ENCODE measurements at regions not wholly inside any gene's neighbourhood (a gene's known extent, or its start where the extent isn't known, plus 50 kb on each side); places are given as distances from the start of the nearest gene placed in this dataset.

- H3K4me3 ChIP-seq (ENCODE audit: low read length) = no peak overlapping the region
- no peak for TF ChIP-seq CTCF (IDR thresholded peaks at IDR 0.05; ENCODE audit: insufficient read depth, low read depth, low read length, missing control alignments)
- no peak for DNase-seq (ENCODE audit: low read depth)
Observed at GRCh38 chr1:59103457-59103856, 193.4 kb upstream of the FGGY start.

DNA sequence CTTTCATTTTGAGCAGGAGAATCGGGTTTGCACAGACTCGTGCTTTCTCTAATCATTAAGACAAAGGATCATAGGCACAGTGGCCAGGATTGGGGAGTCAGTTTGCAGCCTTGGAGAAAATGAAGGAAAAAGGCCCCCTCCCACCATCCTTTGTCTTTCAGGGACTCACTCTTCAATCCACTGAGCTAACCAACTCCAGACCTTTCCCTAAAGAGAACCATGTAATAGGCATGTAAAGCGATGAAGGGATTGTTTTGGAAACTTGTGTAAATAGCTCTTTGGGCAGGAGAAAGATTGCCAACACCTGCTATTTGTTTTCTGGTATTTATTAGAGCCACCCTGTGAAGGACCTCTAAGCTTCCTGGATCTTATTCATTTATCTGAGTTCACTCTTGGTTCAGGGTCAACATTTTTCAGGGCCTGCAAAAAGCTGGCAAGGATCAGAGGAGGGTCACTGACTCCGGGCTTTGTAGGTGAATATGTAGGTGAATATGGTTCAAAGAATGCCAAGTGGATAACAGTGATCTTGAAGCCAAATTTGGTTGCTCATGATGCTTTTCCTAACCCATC lies 192.6 kb upstream of the FGGY start:
- DNase-seq (ENCODE audit: low read depth) = no peak
- TF ChIP-seq CTCF (IDR thresholded peaks at IDR 0.05; ENCODE audit: insufficient read depth, low read depth, low read length, missing control alignments) = no peak
- no peak overlapping the region for H3K4me3 ChIP-seq (ENCODE audit: low read length)

GRCh38 chr1:59105548-59106507 lies 191.1 kb upstream of the FGGY start:
- H3K4me3 ChIP-seq (ENCODE audit: low read length) = no peak overlapping the region
- no peak for DNase-seq (ENCODE audit: low read depth)
- TF ChIP-seq CTCF (IDR thresholded peaks at IDR 0.05; ENCODE audit: insufficient read depth, low read depth, low read length, missing control alignments) = no peak

DNA sequence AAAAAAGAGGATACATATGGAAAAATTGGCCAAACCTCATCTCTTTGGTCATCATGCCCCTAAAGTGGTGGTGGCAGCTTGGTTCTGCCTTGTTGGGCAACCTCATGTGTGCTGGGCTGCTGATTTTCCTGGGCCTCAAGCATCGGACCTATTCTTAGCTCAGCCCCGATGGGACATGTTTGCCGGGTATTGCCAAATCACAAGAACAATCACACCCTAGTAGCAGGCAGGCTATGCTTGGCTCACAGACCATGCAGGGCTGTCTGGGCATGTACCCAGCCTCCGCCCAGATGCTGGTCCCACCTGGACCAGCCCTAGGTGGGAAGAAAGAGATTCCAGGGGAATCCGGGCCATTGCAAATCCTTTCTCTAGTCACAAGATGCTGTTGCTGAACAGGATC lies 189.4 kb upstream of the FGGY start:
- peak; percentile 97 for DNase-seq (ENCODE audit: low read depth)
- H3K4me3 ChIP-seq (ENCODE audit: low read length) = no peak overlapping the region
- no peak for TF ChIP-seq CTCF (IDR thresholded peaks at IDR 0.05; ENCODE audit: insufficient read depth, low read depth, low read length, missing control alignments)

GRCh38 chr1:59107916-59108315 lies 189.0 kb upstream of the FGGY start:
- no peak overlapping the region for H3K4me3 ChIP-seq (ENCODE audit: low read length)
- no peak for DNase-seq (ENCODE audit: low read depth)
- no peak for TF ChIP-seq CTCF (IDR thresholded peaks at IDR 0.05; ENCODE audit: insufficient read depth, low read depth, low read length, missing control alignments)

- H3K4me3 ChIP-seq (ENCODE audit: low read length) = no peak overlapping the region
- no peak for DNase-seq (ENCODE audit: low read depth)
- no peak for TF ChIP-seq CTCF (IDR thresholded peaks at IDR 0.05; ENCODE audit: insufficient read depth, low read depth, low read length, missing control alignments)
Observed at GRCh38 chr1:59108481-59109317, 188.2 kb upstream of the FGGY start.
